Coronary artery (tissue), 2 donors: ENCODE measurements at regions not wholly inside any gene's neighbourhood (a gene's known extent, or its start where the extent isn't known, plus 50 kb on each side); places are given as distances from the start of the nearest gene placed in this dataset.

Source experiments
- DNase-seq: peaks from one replicate; pipeline ENCODE4 v3.0.0-alpha.2; 2017; ENCODE audit warnings: low spot score
- H3K27ac ChIP-seq, 2 donors: fragments of 200-600 bp; sonication (generic); one replicate each; pipeline ENCODE4 v1.5.1; 2016 to 2019
- H3K4me3 ChIP-seq: fragments of 200-600 bp; sonication (generic); 2 replicates; pipeline ENCODE4 v1.5.1; 2016; ENCODE audit warnings: mild to moderate bottlenecking, moderate library complexity
- TF ChIP-seq, protein P1 (sequence below): fragments of 200-600 bp; sonication (generic); IDR thresholded peaks from one replicate; pipeline ENCODE4 v1.5.1; 2019; ENCODE audit warnings: antibody characterized with exemption

DNA sequence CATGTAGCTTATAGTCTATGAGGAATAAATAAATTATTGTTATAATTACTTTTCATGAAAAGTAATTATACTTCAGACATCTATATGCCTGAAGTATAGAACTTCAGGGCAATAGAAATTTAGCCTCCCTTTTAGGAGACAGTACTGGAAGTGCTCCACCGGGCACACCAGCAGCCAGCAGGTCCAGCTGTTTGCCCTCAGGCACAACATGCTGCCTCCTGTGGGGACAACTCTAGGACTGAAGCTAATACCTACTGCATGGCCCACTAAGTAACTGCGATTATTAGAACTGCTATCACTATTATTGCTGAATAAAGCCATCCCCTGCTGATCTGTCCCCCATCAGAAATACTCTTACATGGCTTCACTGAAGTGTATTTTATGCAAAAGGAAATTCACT is 329.6 kb downstream of the MED10 start:
- TF ChIP-seq, protein P1, sequence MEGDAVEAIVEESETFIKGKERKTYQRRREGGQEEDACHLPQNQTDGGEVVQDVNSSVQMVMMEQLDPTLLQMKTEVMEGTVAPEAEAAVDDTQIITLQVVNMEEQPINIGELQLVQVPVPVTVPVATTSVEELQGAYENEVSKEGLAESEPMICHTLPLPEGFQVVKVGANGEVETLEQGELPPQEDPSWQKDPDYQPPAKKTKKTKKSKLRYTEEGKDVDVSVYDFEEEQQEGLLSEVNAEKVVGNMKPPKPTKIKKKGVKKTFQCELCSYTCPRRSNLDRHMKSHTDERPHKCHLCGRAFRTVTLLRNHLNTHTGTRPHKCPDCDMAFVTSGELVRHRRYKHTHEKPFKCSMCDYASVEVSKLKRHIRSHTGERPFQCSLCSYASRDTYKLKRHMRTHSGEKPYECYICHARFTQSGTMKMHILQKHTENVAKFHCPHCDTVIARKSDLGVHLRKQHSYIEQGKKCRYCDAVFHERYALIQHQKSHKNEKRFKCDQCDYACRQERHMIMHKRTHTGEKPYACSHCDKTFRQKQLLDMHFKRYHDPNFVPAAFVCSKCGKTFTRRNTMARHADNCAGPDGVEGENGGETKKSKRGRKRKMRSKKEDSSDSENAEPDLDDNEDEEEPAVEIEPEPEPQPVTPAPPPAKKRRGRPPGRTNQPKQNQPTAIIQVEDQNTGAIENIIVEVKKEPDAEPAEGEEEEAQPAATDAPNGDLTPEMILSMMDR, result no peak
- Histone ChIP-seq H3K27ac (no peak overlapping the region), H3K4me3 (no peak overlapping the region)
- DNase-seq, result no peak

DNA sequence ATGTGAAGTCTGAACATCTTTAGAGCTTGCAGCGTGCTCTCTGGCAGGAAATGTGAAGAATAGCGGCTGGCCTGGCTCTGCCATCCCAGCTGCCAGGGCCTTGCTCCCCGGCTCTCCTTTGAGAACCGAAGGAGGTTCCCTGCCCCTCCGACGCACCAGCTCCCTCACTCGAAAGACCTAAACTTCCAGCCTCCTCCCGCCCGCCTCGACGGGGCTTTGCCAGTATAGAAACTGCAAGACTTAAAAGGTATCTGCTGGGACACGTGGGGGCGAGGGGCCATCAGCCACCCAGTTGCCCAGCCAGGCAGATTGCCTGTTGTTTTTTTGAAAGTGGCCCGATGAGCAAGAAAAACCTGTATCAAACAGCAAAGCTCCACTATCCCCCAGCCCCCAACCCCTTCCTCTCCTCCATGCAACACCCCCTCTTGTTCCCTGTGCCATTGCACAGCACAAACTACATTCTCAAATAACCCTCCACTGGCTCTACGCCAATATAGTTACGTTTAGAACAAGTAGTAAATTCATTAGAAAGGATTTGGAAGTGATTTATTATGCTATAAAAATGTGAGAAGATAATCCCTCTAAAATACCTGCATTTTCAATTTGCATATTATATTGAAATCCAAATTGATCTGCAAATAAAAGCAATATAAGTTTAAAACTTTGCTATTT is 331.9 kb downstream of the MED10 start:
- TF ChIP-seq, protein P1, result no peak
- no peak overlapping the region for H3K4me3 ChIP-seq
- no peak for DNase-seq
- no peak overlapping the region for H3K27ac ChIP-seq

DNA sequence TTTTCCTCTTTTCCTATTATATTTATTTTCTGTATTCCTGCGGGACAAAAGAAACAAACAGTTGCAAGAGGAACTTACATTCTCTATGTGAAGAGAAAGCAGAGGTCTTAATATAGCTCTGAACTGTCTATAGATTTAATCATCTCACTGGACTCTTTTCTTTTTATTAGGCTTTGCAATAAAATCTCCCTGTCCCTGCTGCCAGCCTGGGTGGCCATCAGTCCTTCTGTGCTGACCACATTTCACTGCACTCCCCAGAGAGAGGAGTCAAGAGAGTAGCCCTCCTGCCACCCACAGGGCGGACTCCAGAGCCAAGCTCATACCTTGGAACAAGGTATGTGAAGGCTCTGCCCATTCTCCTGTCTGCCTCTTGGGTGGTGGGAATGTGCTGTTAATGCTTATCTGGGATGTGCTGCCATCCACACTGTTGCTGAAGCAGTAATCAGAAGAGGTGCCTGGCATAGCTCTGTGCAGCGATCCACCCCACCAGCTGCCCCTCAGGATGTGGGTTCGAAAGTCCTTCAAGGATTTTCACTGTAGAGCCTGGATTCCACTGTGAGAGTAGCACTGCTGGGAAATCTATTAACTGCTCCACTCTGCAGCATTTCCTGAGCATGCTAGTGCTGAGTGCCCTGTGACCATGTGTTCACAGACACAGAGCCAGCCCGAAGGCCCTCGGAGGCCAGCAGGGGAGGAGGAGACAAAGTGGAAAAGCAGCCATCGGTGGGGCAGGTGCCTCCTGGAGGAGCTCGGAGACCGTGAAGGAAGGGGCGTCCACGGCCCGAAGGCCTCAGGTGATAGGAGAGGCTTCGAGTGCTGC is 334.6 kb downstream of the MED10 start:
- Histone ChIP-seq H3K4me3 (no peak overlapping the region), H3K27ac (no peak overlapping the region)
- no peak for DNase-seq
- TF ChIP-seq, protein P1, result no peak

DNA sequence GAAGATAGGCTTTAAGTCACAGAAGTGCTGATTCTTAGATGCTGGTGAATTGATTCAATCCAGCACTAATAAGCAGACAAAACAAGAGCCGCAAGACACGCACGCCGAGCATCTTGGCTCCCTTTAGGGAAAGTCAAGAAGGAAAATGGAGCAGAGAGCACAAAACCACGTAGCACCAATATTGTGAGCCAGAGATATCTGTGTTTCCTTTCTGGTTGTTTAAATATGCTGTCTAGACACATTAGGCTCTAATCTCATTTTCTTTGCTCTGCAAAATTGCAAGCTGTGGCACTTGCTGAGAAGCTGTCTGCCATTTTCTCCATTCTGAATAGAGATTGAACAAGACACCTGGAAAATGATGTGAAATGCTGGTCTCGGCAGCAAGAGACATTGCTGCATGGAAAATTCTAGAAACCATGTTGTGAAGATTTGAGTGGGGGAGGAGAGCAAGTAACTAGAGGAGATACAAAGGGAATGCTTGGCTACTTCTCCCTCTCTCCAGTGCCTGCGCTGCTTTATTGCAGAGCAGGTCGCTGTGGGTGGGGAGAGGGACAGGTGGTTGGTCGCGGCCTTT is 336.3 kb downstream of the MED10 start:
- no peak for DNase-seq
- no peak overlapping the region for H3K4me3 ChIP-seq
- TF ChIP-seq, protein P1, result no peak
- no peak overlapping the region for H3K27ac ChIP-seq

DNA sequence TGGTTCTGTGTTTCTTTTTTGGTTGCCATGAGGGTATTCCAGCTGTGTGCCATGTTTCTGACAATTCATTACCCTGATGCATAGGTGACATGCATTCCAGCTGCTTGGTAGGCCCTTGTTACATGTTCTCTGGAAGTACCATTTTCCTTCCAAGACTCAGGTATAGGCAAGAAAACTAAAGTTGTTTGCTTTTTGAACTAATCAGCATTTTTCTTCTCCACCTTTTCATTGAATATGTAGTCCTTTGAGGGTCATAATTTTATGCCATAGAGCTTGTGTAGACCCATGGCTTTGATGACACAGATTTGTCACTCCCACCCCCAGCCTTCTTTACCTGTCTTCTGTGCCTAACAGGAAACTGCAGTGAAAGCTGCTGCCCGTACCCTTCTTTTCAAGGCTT is 339.2 kb downstream of the MED10 start:
- TF ChIP-seq, protein P1, result no peak
- DNase-seq, result no peak
- H3K27ac ChIP-seq, result no peak overlapping the region
- no peak overlapping the region for H3K4me3 ChIP-seq

DNA sequence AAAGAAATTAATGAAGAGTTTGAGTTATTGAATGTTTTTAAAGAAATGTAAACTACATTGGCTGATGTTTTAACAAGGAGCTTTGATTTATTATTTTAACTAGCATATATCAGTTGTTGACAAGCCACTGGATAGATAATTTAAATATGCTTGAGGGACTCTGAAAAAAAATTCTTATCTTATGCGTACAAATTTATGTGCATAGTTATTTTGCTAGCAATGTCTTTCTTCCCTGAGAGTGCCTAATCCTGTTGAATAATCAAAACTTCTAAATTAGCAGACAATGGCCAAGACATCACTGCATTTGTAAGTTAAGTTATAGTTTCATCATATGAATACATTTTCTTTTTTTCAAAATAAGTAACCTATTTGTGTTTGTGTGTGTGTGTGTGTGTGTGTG is 342.3 kb downstream of the MED10 start:
- no peak overlapping the region for H3K27ac ChIP-seq
- TF ChIP-seq, protein P1, result no peak
- no peak for DNase-seq
- H3K4me3 ChIP-seq, result no peak overlapping the region
